Activated T-helper 2 cell treated with anti-CD3 and anti-CD28 coated beads, Interferon-gamma antibody, Interleukin-2, Interleukin-4, amounts not matched to agents 10 μg/mL and 5 μg/mL and 100 μg/mL, durations not matched to agents 14 hours and 24 hours and 36 hours (primary cell): ENCODE measurements at regions not wholly inside any gene's neighbourhood (a gene's known extent, or its start where the extent isn't known, plus 50 kb on each side); places are given as distances from the start of the nearest gene placed in this dataset.

Experiments
- DNase-seq: peaks from one replicate; pipeline ENCODE4 v3.0.0; 2021; ENCODE audit warnings: low spot score
- H3K27ac Mint-ChIP-seq: one replicate; pipeline ENCODE4 v1.8.0; 2021; ENCODE audit warnings: mixed read lengths
- H3K27me3 Mint-ChIP-seq: one replicate; pipeline ENCODE4 v1.8.0; 2021; ENCODE audit warnings: low read depth, mixed read lengths
- H3K36me3 Mint-ChIP-seq: one replicate; pipeline ENCODE4 v1.8.0; 2021; ENCODE audit warnings: low read depth, mixed read lengths
- H3K4me1 Mint-ChIP-seq: one replicate; pipeline ENCODE4 v1.8.0; 2021; ENCODE audit warnings: low read depth, mixed read lengths
- H3K4me3 Mint-ChIP-seq: one replicate; pipeline ENCODE4 v1.8.0; 2021; ENCODE audit warnings: low read depth, mild to moderate bottlenecking, moderate library complexity, mixed read lengths
- H3K9me3 Mint-ChIP-seq: one replicate; pipeline ENCODE4 v1.8.0; 2021; ENCODE audit warnings: mixed read lengths
- intact Hi-C: fragments of 100-400 bp; cut with micrococcal nuclease; formaldehyde crosslinking; loops from one replicate; pipeline ENCODE4 v1.15.1; 2023

DNA sequence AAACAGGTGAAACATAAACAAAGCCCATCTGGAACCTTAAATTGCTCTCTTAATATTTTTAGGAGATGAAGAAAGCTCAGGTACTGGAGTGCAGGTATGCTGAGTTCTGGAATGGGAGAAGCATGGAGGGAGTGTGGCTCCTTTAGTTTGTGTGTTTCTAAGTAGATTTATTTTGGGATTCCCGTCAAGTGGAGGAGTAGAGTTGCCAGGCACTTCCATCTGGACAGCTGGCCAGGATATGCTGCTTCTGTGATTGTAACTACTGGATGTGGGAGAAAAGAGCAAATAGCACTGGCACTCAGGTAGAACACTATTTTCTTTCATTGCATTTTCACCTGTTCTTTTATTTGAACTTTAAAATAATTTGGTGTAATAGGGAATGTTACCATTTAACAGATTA is 182.3 kb upstream of the MAST4 start:
- no peak overlapping the region for H3K27ac Mint-ChIP-seq
- intact Hi-C loops: no loop called here
- no peak for DNase-seq
- H3K27me3 Mint-ChIP-seq: no peaks in the 10 kb centered on the region
- no peaks in the 10 kb centered on the region for H3K9me3 Mint-ChIP-seq
- H3K4me3 Mint-ChIP-seq: no peak overlapping the region
- no peaks in the 10 kb centered on the region for H3K4me1 Mint-ChIP-seq
- H3K36me3 Mint-ChIP-seq: no peaks in the 10 kb centered on the region

DNA sequence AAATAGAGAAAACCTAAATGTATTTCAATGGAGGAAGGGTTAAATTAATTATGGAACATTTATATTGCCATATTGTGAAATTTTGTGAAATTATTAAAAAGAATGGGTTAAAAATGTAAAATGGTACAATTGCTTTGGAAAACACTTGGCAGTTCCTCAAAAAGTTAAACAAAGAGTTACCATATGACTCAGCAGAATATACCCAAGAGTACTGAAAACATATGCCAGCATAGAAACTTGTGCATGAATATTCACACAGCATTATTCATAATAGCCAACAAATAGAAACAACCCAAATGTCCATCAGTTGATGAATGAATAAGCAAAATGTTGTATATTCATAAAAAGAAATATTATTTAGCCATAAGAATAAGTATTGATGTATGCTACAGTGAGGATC is 181.0 kb upstream of the MAST4 start:
- no peaks in the 10 kb centered on the region for H3K4me1 Mint-ChIP-seq
- no peaks in the 10 kb centered on the region for H3K27me3 Mint-ChIP-seq
- DNase-seq: no peak
- no peaks in the 10 kb centered on the region for H3K36me3 Mint-ChIP-seq
- no peak overlapping the region for H3K4me3 Mint-ChIP-seq
- intact Hi-C loops: no loop called here
- no peaks in the 10 kb centered on the region for H3K9me3 Mint-ChIP-seq
- H3K27ac Mint-ChIP-seq: no peak overlapping the region

- no peak overlapping the region for H3K27ac Mint-ChIP-seq
- no peaks in the 10 kb centered on the region for H3K36me3 Mint-ChIP-seq
- H3K9me3 Mint-ChIP-seq: no peaks in the 10 kb centered on the region
- intact Hi-C loops: no loop called here
- DNase-seq: no peak
- no peaks in the 10 kb centered on the region for H3K4me1 Mint-ChIP-seq
- H3K4me3 Mint-ChIP-seq: no peak overlapping the region
- H3K27me3 Mint-ChIP-seq: no peaks in the 10 kb centered on the region
These were observed 179.5 kb upstream of the MAST4 start for GRCh38 chr5:66416698-66417097.

DNA sequence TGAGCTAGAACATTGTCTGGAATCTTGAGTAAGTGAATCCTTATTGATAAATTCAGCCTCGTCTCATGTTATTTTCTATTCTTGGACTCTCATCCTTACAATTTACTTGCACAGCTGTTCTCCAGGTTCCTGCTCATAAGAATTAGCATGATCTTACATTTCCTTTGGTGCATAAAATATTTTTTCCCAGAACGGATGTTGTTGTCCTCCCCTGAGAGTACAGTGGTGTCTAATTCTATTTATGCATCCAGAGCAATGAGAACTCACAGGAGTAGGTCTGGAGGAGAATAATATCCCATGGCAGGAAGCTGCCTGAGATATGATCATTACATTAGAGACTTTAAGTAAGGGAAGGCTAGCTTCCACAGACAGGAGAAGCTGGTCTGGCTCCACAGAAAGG is 178.4 kb upstream of the MAST4 start:
- no peaks in the 10 kb centered on the region for H3K36me3 Mint-ChIP-seq
- H3K4me1 Mint-ChIP-seq: no peaks in the 10 kb centered on the region
- H3K27me3 Mint-ChIP-seq: no peaks in the 10 kb centered on the region
- DNase-seq: no peak
- H3K9me3 Mint-ChIP-seq: no peaks in the 10 kb centered on the region
- H3K27ac Mint-ChIP-seq: no peak overlapping the region
- H3K4me3 Mint-ChIP-seq: no peak overlapping the region
- intact Hi-C loops: no loop called here

DNA sequence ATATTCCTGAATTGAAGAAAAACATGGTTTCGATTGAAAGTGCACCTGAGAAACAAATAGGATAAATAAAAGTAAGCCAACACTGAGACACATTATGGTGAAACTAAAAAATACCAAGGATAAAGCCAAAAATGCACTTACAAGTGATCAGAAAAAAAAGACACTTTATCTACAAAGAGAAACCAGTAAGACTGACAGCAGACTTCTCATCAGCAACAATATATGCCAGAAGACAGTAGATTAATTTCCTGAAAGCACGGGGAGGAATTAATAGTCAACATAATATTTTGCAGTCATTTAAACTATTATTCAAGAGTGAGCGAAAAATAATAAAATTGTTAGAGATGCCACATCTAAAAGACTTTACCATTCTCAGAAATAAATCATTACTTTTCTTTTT is 172.7 kb upstream of the MAST4 start:
- no peaks in the 10 kb centered on the region for H3K27me3 Mint-ChIP-seq
- intact Hi-C loops: no loop called here
- H3K4me1 Mint-ChIP-seq: no peaks in the 10 kb centered on the region
- H3K36me3 Mint-ChIP-seq: no peaks in the 10 kb centered on the region
- H3K27ac Mint-ChIP-seq: no peak overlapping the region
- DNase-seq: no peak
- H3K9me3 Mint-ChIP-seq: no peaks in the 10 kb centered on the region
- H3K4me3 Mint-ChIP-seq: no peak overlapping the region

- no peaks in the 10 kb centered on the region for H3K27me3 Mint-ChIP-seq
- no peaks in the 10 kb centered on the region for H3K9me3 Mint-ChIP-seq
- H3K27ac Mint-ChIP-seq: no peak overlapping the region
- no peak for DNase-seq
- H3K4me3 Mint-ChIP-seq: no peak overlapping the region
- intact Hi-C loops: no loop called here
- no peaks in the 10 kb centered on the region for H3K36me3 Mint-ChIP-seq
- no peaks in the 10 kb centered on the region for H3K4me1 Mint-ChIP-seq
These were observed 170.4 kb upstream of the MAST4 start for GRCh38 chr5:66425842-66426241.

DNA sequence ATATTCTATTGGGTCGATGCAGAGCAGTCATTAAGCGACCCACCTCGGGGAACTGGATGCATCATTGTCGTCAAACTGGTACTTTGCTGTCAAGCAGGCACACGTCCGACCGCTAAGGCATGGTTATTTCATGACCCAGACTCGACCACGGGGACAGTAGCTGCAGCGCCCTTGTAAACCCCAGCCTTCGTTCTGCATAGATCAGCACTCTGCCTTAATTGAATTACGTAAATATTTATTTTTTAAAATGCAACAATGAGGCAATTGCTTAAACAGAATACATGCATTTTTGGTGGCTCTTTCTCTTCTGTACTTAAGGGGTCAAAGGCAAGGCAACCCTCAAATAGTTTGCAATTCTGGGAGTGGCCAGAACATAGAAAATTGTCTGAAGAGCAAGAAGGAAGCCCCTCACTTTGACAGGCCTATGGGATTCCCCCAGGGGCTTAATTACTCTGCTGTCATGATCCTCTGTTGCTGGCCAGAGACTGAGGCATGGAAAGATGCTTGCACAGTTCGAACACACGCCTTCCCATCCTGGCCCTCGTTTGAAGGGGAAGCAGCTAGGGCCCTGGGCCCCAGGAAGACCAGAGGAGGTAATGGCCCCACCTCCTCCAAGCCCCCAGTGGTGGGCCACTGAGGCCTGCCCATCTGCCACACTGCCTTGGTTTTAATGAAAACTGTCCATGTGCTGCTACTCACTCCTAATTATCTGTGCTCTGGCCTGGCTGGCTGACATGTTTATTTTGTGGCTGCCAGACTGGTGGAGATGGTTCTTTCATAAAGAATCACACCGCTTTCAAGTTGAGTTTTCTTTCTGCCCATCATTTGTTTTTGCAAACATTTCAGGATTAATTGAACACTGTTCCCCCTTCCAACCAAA is 169.7 kb upstream of the MAST4 start:
- H3K4me1 Mint-ChIP-seq: no peaks in the 10 kb centered on the region
- H3K4me3 Mint-ChIP-seq: no peak overlapping the region
- H3K27me3 Mint-ChIP-seq: no peaks in the 10 kb centered on the region
- no peaks in the 10 kb centered on the region for H3K9me3 Mint-ChIP-seq
- intact Hi-C loops: no loop called here
- H3K27ac Mint-ChIP-seq: no peak overlapping the region
- no peaks in the 10 kb centered on the region for H3K36me3 Mint-ChIP-seq
- no peak for DNase-seq

GRCh38 chr5:66427139-66427442 is 169.1 kb upstream of the MAST4 start:
- Mint-ChIP-seq H3K36me3 (no peaks in the 10 kb centered on the region), H3K4me1 (no peaks in the 10 kb centered on the region), H3K9me3 (no peaks in the 10 kb centered on the region), H3K27me3 (peaks cover under 1% of the 10 kb centered on the region), H3K4me3 (no peak overlapping the region), H3K27ac (no peak overlapping the region)
- DNase-seq: no peak
- intact Hi-C loops: no loop called here

DNA sequence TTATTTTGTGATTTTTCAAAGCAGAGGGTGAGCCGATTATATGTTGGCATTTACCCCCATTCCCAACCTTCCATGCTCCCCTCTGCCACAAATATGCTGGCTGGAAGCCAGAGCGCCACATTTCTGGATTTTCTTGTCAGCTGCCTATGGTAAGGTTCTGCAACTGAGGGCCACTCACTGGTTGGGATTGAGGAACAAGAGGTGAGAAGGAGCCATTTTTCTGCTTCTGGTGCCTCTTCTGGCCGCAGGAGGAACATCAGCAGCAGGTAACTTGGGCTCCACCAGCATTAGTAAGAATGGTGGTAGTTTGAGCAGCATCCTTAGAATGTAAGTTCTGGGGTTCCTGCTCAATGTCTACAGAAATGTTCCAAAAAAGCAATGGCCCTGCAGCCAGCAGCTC is 159.5 kb upstream of the MAST4 start:
- no peak overlapping the region for H3K27ac Mint-ChIP-seq
- H3K27me3 Mint-ChIP-seq: peaks cover 5% of the 10 kb centered on the region
- no peaks in the 10 kb centered on the region for H3K9me3 Mint-ChIP-seq
- H3K4me1 Mint-ChIP-seq: peaks cover 7% of the 10 kb centered on the region
- intact Hi-C loops: no loop called here
- H3K4me3 Mint-ChIP-seq: no peak overlapping the region
- H3K36me3 Mint-ChIP-seq: no peaks in the 10 kb centered on the region
- no peak for DNase-seq

DNA sequence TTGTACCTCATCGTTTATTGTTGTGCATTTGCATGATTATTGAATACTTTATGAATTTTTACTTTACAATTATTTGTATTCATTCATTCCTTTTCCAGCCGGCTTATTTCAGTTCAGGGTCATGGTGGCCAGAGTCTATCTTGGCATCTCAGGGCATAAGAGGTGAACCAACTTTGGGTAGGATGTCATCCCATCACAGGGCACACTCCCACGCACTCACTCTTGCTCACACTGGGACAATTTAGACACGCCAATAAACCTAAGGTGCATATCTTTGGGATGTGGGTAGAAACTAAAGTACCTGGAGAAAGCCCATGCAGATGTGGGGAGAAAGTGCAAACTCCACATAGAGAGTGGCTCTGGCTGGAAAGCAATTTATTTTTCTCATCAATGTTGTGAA is 158.1 kb upstream of the MAST4 start:
- Mint-ChIP-seq H3K4me3 (no peak overlapping the region), H3K27ac (no peak overlapping the region), H3K9me3 (no peaks in the 10 kb centered on the region), H3K36me3 (no peaks in the 10 kb centered on the region), H3K4me1 (peaks cover 7% of the 10 kb centered on the region), H3K27me3 (peaks cover 3% of the 10 kb centered on the region)
- no peak for DNase-seq
- intact Hi-C loops: no loop called here

- no peaks in the 10 kb centered on the region for H3K9me3 Mint-ChIP-seq
- no peak for DNase-seq
- intact Hi-C loops: no loop called here
- H3K27ac Mint-ChIP-seq: no peak overlapping the region
- no peaks in the 10 kb centered on the region for H3K36me3 Mint-ChIP-seq
- peaks cover 7% of the 10 kb centered on the region for H3K4me1 Mint-ChIP-seq
- no peak overlapping the region for H3K4me3 Mint-ChIP-seq
- peaks cover 3% of the 10 kb centered on the region for H3K27me3 Mint-ChIP-seq
These were observed 157.5 kb upstream of the MAST4 start for GRCh38 chr5:66438696-66439095.

- no peak overlapping the region for H3K27ac Mint-ChIP-seq
- DNase-seq: no peak
- H3K4me1 Mint-ChIP-seq: peaks cover 7% of the 10 kb centered on the region
- no peaks in the 10 kb centered on the region for H3K9me3 Mint-ChIP-seq
- intact Hi-C loops: no loop called here
- no peak overlapping the region for H3K4me3 Mint-ChIP-seq
- H3K36me3 Mint-ChIP-seq: no peaks in the 10 kb centered on the region
- H3K27me3 Mint-ChIP-seq: peaks cover 3% of the 10 kb centered on the region
These were observed 156.0 kb upstream of the MAST4 start for GRCh38 chr5:66440202-66440680.

DNA sequence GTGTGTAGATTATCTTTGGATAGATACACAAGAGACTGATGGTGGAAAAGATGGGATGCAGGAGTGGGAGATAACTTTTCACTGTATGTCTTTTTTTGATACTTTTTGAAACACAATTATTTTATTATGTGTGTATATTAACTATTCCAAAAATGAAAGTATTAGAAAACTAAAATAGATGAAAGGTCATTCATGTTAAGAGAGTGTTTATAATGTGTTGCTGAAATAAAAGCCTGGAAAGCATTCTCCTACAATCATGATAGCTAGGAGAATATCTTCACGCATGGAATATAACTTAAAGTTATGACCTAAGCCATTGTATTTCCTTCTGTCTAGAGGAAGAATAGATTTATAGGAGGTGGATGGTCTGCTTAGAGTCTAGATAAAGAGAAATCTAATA is 154.8 kb upstream of the MAST4 start:
- no peak for DNase-seq
- intact Hi-C loops: no loop called here
- no peak overlapping the region for H3K4me3 Mint-ChIP-seq
- H3K9me3 Mint-ChIP-seq: no peaks in the 10 kb centered on the region
- H3K27me3 Mint-ChIP-seq: peaks cover 3% of the 10 kb centered on the region
- no peak overlapping the region for H3K27ac Mint-ChIP-seq
- no peaks in the 10 kb centered on the region for H3K36me3 Mint-ChIP-seq
- peaks cover 7% of the 10 kb centered on the region for H3K4me1 Mint-ChIP-seq
